Transverse colon (tissue), 4 donors: ENCODE measurements at regions not wholly inside any gene's neighbourhood (a gene's known extent, or its start where the extent isn't known, plus 50 kb on each side); places are given as distances from the start of the nearest gene placed in this dataset.

Experiments
- DNase-seq: peaks from one replicate; pipeline ENCODE4 v3.0.0-alpha.2; 2019
- H3K27ac ChIP-seq, 4 donors: fragments of 200-600 bp; sonication (generic); 2 replicates each; pipeline ENCODE4 v1.5.1; 2016 to 2018; ENCODE audit warnings: inconsistent platforms in 4 of 4
- H3K27me3 ChIP-seq: fragments of 200-600 bp; sonication (generic); 2 replicates; pipeline ENCODE4 v1.5.1; 2017; ENCODE audit warnings: inconsistent platforms
- H3K36me3 ChIP-seq, 4 donors: fragments of 200-600 bp; sonication (generic); 2 replicates each; pipeline ENCODE4 v1.5.1; 2017 to 2019; ENCODE audit warnings: inconsistent platforms in 4 of 4
- H3K4me1 ChIP-seq, 4 donors: fragments of 200-600 bp; sonication (generic); 2 replicates each; pipeline ENCODE4 v1.5.1; 2017 to 2020; ENCODE audit warnings: inconsistent platforms in 4 of 4
- H3K4me3 ChIP-seq, 4 donors: fragments of 200-600 bp; sonication (generic); 1 replicate in 1 of 4; 2 replicates in 3 of 4; pipeline versions ENCODE4 v1.5.1 to v1.6.1; 2017 to 2019; ENCODE audit warnings: inconsistent platforms in 4 of 4
- H3K9me3 ChIP-seq, 2 donors: fragments of 200-600 bp; sonication (generic); 2 replicates each; pipeline ENCODE4 v1.5.1; 2017 to 2019; ENCODE audit warnings: inconsistent platforms in 2 of 2
- CTCF ChIP-seq, 5 experiments: fragments of 200-600 bp in 3 of 5; fragments of 450-650 bp in 2 of 5; sonication (generic) in 3 of 5; IDR thresholded peaks; 1 replicate in 2 of 5; 2 replicates in 3 of 5; pipeline ENCODE4 v1.5.1; 2016 to 2017; ENCODE audit warnings: antibody characterized with exemption in 5 of 5, inconsistent platforms in 3 of 5, mild to moderate bottlenecking in 2 of 5, moderate library complexity in 1 of 5
- EP300 ChIP-seq: sonication (generic); formaldehyde crosslinking; IDR thresholded peaks from one replicate; pipeline ENCODE4 v1.6.1; 2017; ENCODE audit warnings: antibody characterized with exemption, low read depth
- POLR2A ChIP-seq: fragments of 450-650 bp; IDR thresholded peaks from one replicate; pipeline ENCODE4 v1.6.1; 2016; ENCODE audit warnings: antibody characterized with exemption, mild to moderate bottlenecking, moderate library complexity
- POLR2AphosphoS5 ChIP-seq, 3 donors: sonication (generic); formaldehyde crosslinking; IDR thresholded peaks; one replicate each; pipeline ENCODE4 v1.6.1; 2016; ENCODE audit warnings: antibody characterized with exemption in 3 of 3
- WGBS, 2 donors: methylation state at CpG; one replicate each; pipeline ENCODE4 v1.1.5; 2018; ENCODE audit warnings: low coverage in 1 of 2; 5-methylcytosine and 5-hydroxymethylcytosine counted together
- in situ Hi-C, 4 donors: fragments of 200-750 bp; cut with MboI; loops; one replicate each; pipeline versions ENCODE4 v1.15.0 to v1.15.1; 2017; ENCODE audit warnings: low sequenced_read_pairs in 3 of 4, low pct_ligation_motif_present in 1 of 4, low pct_unique_long_range_greater_than_20kb in 1 of 4
- intact Hi-C: fragments of 100-400 bp; cut with DNase I; formaldehyde crosslinking; loops from one replicate; pipeline ENCODE4 v1.15.1; 2023; ENCODE audit warnings: low total_unique reads

GRCh38 chr4:135244696-135245095 lies 1043.1 kb upstream of the PABPC4L start:
- H3K4me3 ChIP-seq, result no peak overlapping the region
- H3K9me3 ChIP-seq, result no peaks in the 10 kb centered on the region
- H3K4me1 ChIP-seq, result no peaks in the 10 kb centered on the region
- no peak overlapping the region for H3K27ac ChIP-seq
- no peak for TF ChIP-seq POLR2AphosphoS5 (IDR thresholded peaks at IDR 0.05)
- no peak for TF ChIP-seq CTCF (IDR thresholded peaks at IDR 0.05)
- TF ChIP-seq POLR2A, result no peak
- no peak for TF ChIP-seq EP300
- intact Hi-C loops (no loop called here), in situ Hi-C loops (no loop called here)
- no peaks in the 10 kb centered on the region for H3K27me3 ChIP-seq
- WGBS, 2 donors, result 45 to 52% methylated on average over 2 of the region's 2 CpGs
- DNase-seq, result no peak
- no peaks in the 10 kb centered on the region for H3K36me3 ChIP-seq

- Histone ChIP-seq H3K4me3 (no peak overlapping the region), H3K27me3 (no peaks in the 10 kb centered on the region), H3K9me3 (no peaks in the 10 kb centered on the region), H3K36me3 (no peaks in the 10 kb centered on the region), H3K4me1 (no peaks in the 10 kb centered on the region), H3K27ac (no peak overlapping the region)
- 7 to 34% methylated on average over 1 of the region's 1 CpG for WGBS, 2 donors
- intact Hi-C loops, result no loop called here
- DNase-seq, result no peak
- no peak for TF ChIP-seq POLR2A
- no peak for TF ChIP-seq POLR2AphosphoS5 (IDR thresholded peaks at IDR 0.05)
- TF ChIP-seq EP300, result no peak
- no peak for TF ChIP-seq CTCF (IDR thresholded peaks at IDR 0.05)
- in situ Hi-C loops, result no loop called here
These were observed 1042.5 kb upstream of the PABPC4L start for GRCh38 chr4:135244056-135244455.

GRCh38 chr4:135240796-135241195 lies 1039.2 kb upstream of the PABPC4L start:
- no peaks in the 10 kb centered on the region for H3K36me3 ChIP-seq
- H3K27ac ChIP-seq, result no peak overlapping the region
- in situ Hi-C loops (no loop called here), intact Hi-C loops (no loop called here)
- no peaks in the 10 kb centered on the region for H3K4me1 ChIP-seq
- H3K9me3 ChIP-seq, result no peaks in the 10 kb centered on the region
- TF ChIP-seq EP300 (no peak), POLR2A (no peak), CTCF (IDR thresholded peaks at IDR 0.05) (no peak), POLR2AphosphoS5 (IDR thresholded peaks at IDR 0.05) (no peak)
- 38 to 66% methylated on average over 4 of the region's 4 CpGs for WGBS, 2 donors
- H3K27me3 ChIP-seq, result no peaks in the 10 kb centered on the region
- no peak overlapping the region for H3K4me3 ChIP-seq
- no peak for DNase-seq

- Histone ChIP-seq H3K27ac (no peak overlapping the region), H3K9me3 (no peaks in the 10 kb centered on the region), H3K4me3 (no peak overlapping the region), H3K27me3 (no peaks in the 10 kb centered on the region), H3K4me1 (no peaks in the 10 kb centered on the region), H3K36me3 (no peaks in the 10 kb centered on the region)
- DNase-seq, result no peak
- in situ Hi-C loops (no loop called here), intact Hi-C loops (no loop called here)
- TF ChIP-seq CTCF (IDR thresholded peaks at IDR 0.05) (no peak), EP300 (no peak), POLR2AphosphoS5 (IDR thresholded peaks at IDR 0.05) (no peak), POLR2A (no peak)
- WGBS, 2 donors, result 41 to 51% methylated on average over 4 of the region's 4 CpGs
These were observed 1038.4 kb upstream of the PABPC4L start for GRCh38 chr4:135239964-135240363.
